Hematopoietic multipotent progenitor cell treated with erythropoietin and hydrocortisone succinate and interleukin-3 and kit ligand, for 8 days (in vitro differentiated cells): ENCODE measurements at regions not wholly inside any gene's neighbourhood (a gene's known extent, or its start where the extent isn't known, plus 50 kb on each side); places are given as distances from the start of the nearest gene placed in this dataset.
"Not testable (repeated sequence)": the region's sequence is repeated elsewhere in the genome, so short reads cannot be mapped to it uniquely, and the experiment has no call there.

Experiments
- DNase-seq: peaks from one replicate; pipeline ENCODE4 v3.0.0-alpha.2; 2015

GRCh38 chr5:130549884-130550561 is 615.0 kb downstream of the HINT1 start:
- DNase-seq: no peak

GRCh38 chr5:130546211-130546610 is 618.8 kb downstream of the HINT1 start:
- no peak for DNase-seq

- no peak for DNase-seq
Measured at GRCh38 chr5:130545291-130545690, 619.8 kb downstream of the HINT1 start.

- no peak for DNase-seq
Measured at GRCh38 chr5:130541617-130542221, 623.3 kb downstream of the HINT1 start.

- DNase-seq: no peak
Measured at GRCh38 chr5:130536691-130537090, 628.4 kb downstream of the HINT1 start.

GRCh38 chr5:130532786-130533185 is 628.5 kb downstream of the CHSY3 start:
- no peak for DNase-seq

GRCh38 chr5:130529511-130530485 is 625.5 kb downstream of the CHSY3 start:
- no peak for DNase-seq

- DNase-seq: no peak
Measured at GRCh38 chr5:130529111-130529510, 624.8 kb downstream of the CHSY3 start.

GRCh38 chr5:130528474-130528873 is 624.2 kb downstream of the CHSY3 start:
- no peak for DNase-seq

- DNase-seq: no peak
Measured at GRCh38 chr5:130526708-130527107, 622.4 kb downstream of the CHSY3 start.

GRCh38 chr5:130520211-130520610 is 615.9 kb downstream of the CHSY3 start:
- DNase-seq: no peak

GRCh38 chr5:130514984-130515690 is 610.9 kb downstream of the CHSY3 start:
- no peak for DNase-seq

- no peak for DNase-seq
Measured at GRCh38 chr5:130502702-130503101, 598.4 kb downstream of the CHSY3 start.

GRCh38 chr5:130501151-130501865 is 597.0 kb downstream of the CHSY3 start:
- DNase-seq: no peak

GRCh38 chr5:130500495-130500894 is 596.2 kb downstream of the CHSY3 start:
- not testable (repeated sequence) for DNase-seq

GRCh38 chr5:130496215-130496614 is 592.0 kb downstream of the CHSY3 start:
- no peak for DNase-seq

GRCh38 chr5:130488252-130488651 is 584.0 kb downstream of the CHSY3 start:
- no peak for DNase-seq

GRCh38 chr5:130479045-130479804 is 575.0 kb downstream of the CHSY3 start:
- DNase-seq: no peak

GRCh38 chr5:130476325-130476724 is 572.1 kb downstream of the CHSY3 start:
- DNase-seq: no peak

- DNase-seq: no peak
Measured at GRCh38 chr5:130462516-130462915, 558.3 kb downstream of the CHSY3 start.

- no peak for DNase-seq
Measured at GRCh38 chr5:130455175-130455574, 550.9 kb downstream of the CHSY3 start.

- DNase-seq: no peak
Measured at GRCh38 chr5:130452744-130453143, 548.5 kb downstream of the CHSY3 start.
